ENCODE measurements at regions not wholly inside any gene's neighbourhood (a gene's known extent, or its start where the extent isn't known, plus 50 kb on each side); places are given as distances from the start of the nearest gene placed in this dataset.

DNA sequence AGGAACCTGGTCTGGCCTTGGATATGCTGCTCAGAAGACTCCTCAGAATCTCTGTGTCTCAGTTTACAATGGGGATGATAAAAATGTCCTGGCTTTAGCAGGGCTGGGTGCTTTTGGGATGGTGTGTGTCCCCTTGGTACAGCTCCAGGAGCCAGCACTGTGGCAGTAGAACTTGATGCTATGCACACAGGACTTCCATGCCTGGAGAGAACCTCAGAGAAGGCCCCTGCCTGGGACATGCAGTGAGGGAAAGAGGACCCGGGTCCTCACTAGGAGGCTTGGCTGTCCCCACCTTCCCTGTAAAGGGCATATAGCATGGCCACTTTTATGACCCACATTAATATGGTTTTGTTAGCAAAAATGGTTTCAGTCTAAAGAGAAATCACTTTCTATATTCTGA, 100.5 kb downstream of the GLRX3 start:
- in situ Hi-C loops (cut with HindIII; ENCODE audit: low pct_unique_long_range_greater_than_20kb, low sequenced_read_pairs) (no loop called here), intact Hi-C loops (cut with micrococcal nuclease; ENCODE audit: unreplicated experiment) (no loop called here)
- Histone ChIP-seq H3K36me3 (ENCODE audit: control insufficient read depth, insufficient read depth, low read length) (no peaks in the 10 kb centered on the region), H3K27me3 (ENCODE audit: control insufficient read depth, insufficient read depth, low read length) (no peaks in the 10 kb centered on the region; the same call in 1 of the 2 replicates), H3K9me3 (ENCODE audit: control insufficient read depth, insufficient read depth, low read depth, low read length) (peaks cover 9% of the 10 kb centered on the region; the same call in 1 of the 2 replicates), H3K4me1 (ENCODE audit: control insufficient read depth, insufficient read depth, low read length) (no peaks in the 10 kb centered on the region; the same call in 1 of the 2 replicates), H3K4me3 (ENCODE audit: low read depth in 2 of 2, low read length in 2 of 2) (no peak overlapping the region), H3K27ac (ENCODE audit: low read length) (no peak overlapping the region)
- DNase-seq (ENCODE audit: low read depth, low spot score) (no peak), ATAC-seq (no peak)
- CTCF ChIA-PET = no interaction called here
- POLR2A ChIA-PET = no interaction called here
- no TSS peak for BruUV-seq (replicated peaks)
- no peak for TF ChIP-seq REST (IDR thresholded peaks at IDR 0.05; ENCODE audit: insufficient read depth in 1 of 2, low read depth in 2 of 2, low read length in 1 of 2)
- TF ChIP-seq POLR2AphosphoS5 (IDR thresholded peaks at IDR 0.05; ENCODE audit: low read depth, low read length) = no peak
- TF ChIP-seq SIN3A (IDR thresholded peaks at IDR 0.05; ENCODE audit: borderline replicate concordance, insufficient read depth, low read depth, low read length) = no peak
- TF ChIP-seq CTCF (IDR thresholded peaks at IDR 0.05) = no peak
- TF ChIP-seq TCF7L2 (IDR thresholded peaks at IDR 0.05; ENCODE audit: low read depth, low read length) = no peak

DNA sequence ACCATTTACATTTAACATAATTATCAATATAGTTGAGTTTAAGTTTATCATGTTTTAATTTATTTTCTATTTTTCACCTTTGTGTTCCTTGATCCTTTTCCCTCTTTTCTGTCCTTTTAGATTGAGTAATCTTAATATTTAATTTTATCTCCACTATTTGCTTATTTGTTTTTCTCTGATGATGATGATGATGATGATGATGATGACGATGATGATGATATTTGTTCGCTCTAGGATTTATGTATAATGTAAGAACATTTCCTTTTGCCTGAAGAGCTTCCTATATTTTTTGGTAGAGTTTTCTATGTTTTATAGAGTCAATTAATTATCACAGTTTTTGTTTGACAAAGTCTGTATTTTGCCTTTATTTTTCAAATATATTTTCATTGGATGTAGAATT, 104.2 kb downstream of the GLRX3 start:
- no TSS peak for BruUV-seq (replicated peaks)
- POLR2A ChIA-PET = no interaction called here
- H3K27me3 ChIP-seq (ENCODE audit: control insufficient read depth, insufficient read depth, low read length) = no peaks in the 10 kb centered on the region
- H3K36me3 ChIP-seq (ENCODE audit: control insufficient read depth, insufficient read depth, low read length) = no peaks in the 10 kb centered on the region
- H3K27ac ChIP-seq (ENCODE audit: low read length) = no peak overlapping the region
- no peak for DNase-seq (ENCODE audit: low read depth, low spot score)
- no peak overlapping the region for H3K4me3 ChIP-seq (ENCODE audit: low read depth in 2 of 2, low read length in 2 of 2)
- ATAC-seq = no peak
- TF ChIP-seq SIN3A (IDR thresholded peaks at IDR 0.05; ENCODE audit: borderline replicate concordance, insufficient read depth, low read depth, low read length) (no peak), TCF7L2 (IDR thresholded peaks at IDR 0.05; ENCODE audit: low read depth, low read length) (no peak), CTCF (IDR thresholded peaks at IDR 0.05) (no peak), REST (IDR thresholded peaks at IDR 0.05; ENCODE audit: insufficient read depth in 1 of 2, low read depth in 2 of 2, low read length in 1 of 2) (no peak), POLR2AphosphoS5 (IDR thresholded peaks at IDR 0.05; ENCODE audit: low read depth, low read length) (no peak)
- intact Hi-C loops (cut with micrococcal nuclease; ENCODE audit: unreplicated experiment) = no loop called here
- H3K9me3 ChIP-seq (ENCODE audit: control insufficient read depth, insufficient read depth, low read depth, low read length) = peaks cover 9% of the 10 kb centered on the region; the same call in 1 of the 2 replicates
- no peaks in the 10 kb centered on the region for H3K4me1 ChIP-seq (ENCODE audit: control insufficient read depth, insufficient read depth, low read length)
- in situ Hi-C loops (cut with HindIII; ENCODE audit: low pct_unique_long_range_greater_than_20kb, low sequenced_read_pairs) = no loop called here
- CTCF ChIA-PET = no interaction called here
